HEK293 (cell line): ENCODE measurements at regions not wholly inside any gene's neighbourhood (a gene's known extent, or its start where the extent isn't known, plus 50 kb on each side); places are given as distances from the start of the nearest gene placed in this dataset.

Experiments
- CTCF ChIA-PET: fragments of 350-600 bp; formaldehyde crosslinking; extraction: SDS; loops from one replicate; lab custom pipeline; 2021; ENCODE audit warnings: antibody characterized with exemption; lab: Yijun Ruan, JAX
- POLR2A ChIA-PET: fragments of 300-600 bp; formaldehyde crosslinking; extraction: SDS; loops from one replicate; lab custom pipeline; 2020; ENCODE audit warnings: antibody characterized with exemption, inconsistent platforms; lab: Yijun Ruan, JAX
- H3K27ac ChIP-seq: fragments of 200-500 bp; sonication (Bioruptor generic); 2 replicates; pipeline ENCODE4 v1.5.1; 2014; ENCODE audit warnings: low read depth, low read length, control low read depth, inconsistent platforms; ENCODE audit errors: extremely low read depth
- H3K36me3 ChIP-seq, 2 experiments: fragments of 200-500 bp in 1 of 2; sonication (Bioruptor generic) in 1 of 2; 1 replicate in 1 of 2; 2 replicates in 1 of 2; pipeline ENCODE4 v1.5.1; 2014 to 2017; ENCODE audit warnings: inconsistent platforms in 2 of 2, low read length in 2 of 2; ENCODE audit not compliant: control insufficient read depth in 2 of 2, insufficient read depth in 1 of 2
- H3K4me1 ChIP-seq: fragments of 200-500 bp; sonication (Bioruptor generic); 2 replicates; pipeline ENCODE4 v1.5.1; 2014; ENCODE audit warnings: mild to moderate bottlenecking, low read length, inconsistent platforms; ENCODE audit not compliant: control insufficient read depth, insufficient read depth
- H3K4me3 ChIP-seq: 2 replicates; pipeline ENCODE4 v1.5.1; 2011; ENCODE audit warnings: low read depth, mild to moderate bottlenecking, control low read depth, low read length, moderate library complexity
- H3K9me3 ChIP-seq: fragments of 200-500 bp; sonication (Bioruptor generic); 2 replicates; pipeline ENCODE4 v1.5.1; 2014; ENCODE audit warnings: low read depth, low read length, inconsistent platforms; ENCODE audit not compliant: control insufficient read depth, insufficient read depth
- GLIS1 ChIP-seq: fragments of 450-650 bp; formaldehyde crosslinking; IDR thresholded peaks from 2 replicates; pipeline ENCODE4 v1.5.1; 2016; ENCODE audit warnings: missing biosample characterization, missing genetic modification characterization
- MZF1 ChIP-seq: fragments of 450-650 bp; formaldehyde crosslinking; IDR thresholded peaks from 2 replicates; pipeline ENCODE4 v1.5.1; 2017; ENCODE audit warnings: missing biosample characterization, missing genetic modification characterization, borderline replicate concordance
- PBX3 ChIP-seq: sonication (generic); formaldehyde crosslinking; IDR thresholded peaks from 2 replicates; pipeline ENCODE4 v1.8.1; 2022; ENCODE audit warnings: mild to moderate bottlenecking, moderate library complexity, missing genetic modification reagents
- PRDM6 ChIP-seq: fragments of 450-650 bp; formaldehyde crosslinking; IDR thresholded peaks from 2 replicates; pipeline ENCODE4 v1.5.1; 2017; ENCODE audit warnings: missing biosample characterization, missing genetic modification characterization
- SALL2 ChIP-seq: fragments of 450-650 bp; formaldehyde crosslinking; IDR thresholded peaks from 2 replicates; pipeline ENCODE4 v1.5.0; 2017; ENCODE audit warnings: missing biosample characterization, mild to moderate bottlenecking, missing genetic modification characterization, borderline replicate concordance
- SP7 ChIP-seq: fragments of 450-650 bp; formaldehyde crosslinking; IDR thresholded peaks from 2 replicates; pipeline ENCODE4 v1.5.1; 2016; ENCODE audit warnings: missing biosample characterization, missing genetic modification characterization
- WT1 ChIP-seq: fragments of 450-650 bp; formaldehyde crosslinking; IDR thresholded peaks from 2 replicates; pipeline ENCODE4 v1.5.1; 2016; ENCODE audit warnings: missing biosample characterization, missing genetic modification characterization
- ZBTB20 ChIP-seq: fragments of 450-650 bp; formaldehyde crosslinking; IDR thresholded peaks from 2 replicates; pipeline ENCODE4 v1.5.1; 2016; ENCODE audit warnings: missing biosample characterization, missing genetic modification characterization
- ZBTB7A ChIP-seq: fragments of 450-650 bp; formaldehyde crosslinking; IDR thresholded peaks from 2 replicates; pipeline ENCODE4 v1.5.1; 2016; ENCODE audit warnings: low read depth, missing biosample characterization, missing genetic modification characterization
- ZNF146 ChIP-seq: fragments of 450-650 bp; formaldehyde crosslinking; IDR thresholded peaks from 2 replicates; pipeline ENCODE4 v1.5.1; 2016; ENCODE audit warnings: missing biosample characterization, missing genetic modification characterization
- ZNF184 ChIP-seq: fragments of 450-650 bp; IDR thresholded peaks from 2 replicates; pipeline ENCODE4 v1.5.1; 2018; ENCODE audit warnings: missing biosample characterization, mild to moderate bottlenecking, missing genetic modification characterization
- ZNF202 ChIP-seq: fragments of 450-650 bp; formaldehyde crosslinking; IDR thresholded peaks from 2 replicates; pipeline ENCODE4 v1.5.1; 2016; ENCODE audit warnings: missing biosample characterization, missing genetic modification characterization, borderline replicate concordance
- ZNF221 ChIP-seq: fragments of 450-650 bp; formaldehyde crosslinking; IDR thresholded peaks from 2 replicates; pipeline ENCODE4 v1.5.1; 2017; ENCODE audit warnings: missing biosample characterization, missing genetic modification characterization, borderline replicate concordance
- ZNF274 ChIP-seq, 2 experiments: fragments of 200-500 bp in 1 of 2; fragments of 450-650 bp in 1 of 2; sonication (Bioruptor generic) in 1 of 2; formaldehyde crosslinking in 1 of 2; IDR thresholded peaks; 2 replicates each; pipeline versions ENCODE4 v1.5.1 to v1.6.1; 2014 to 2016; ENCODE audit warnings: borderline replicate concordance in 1 of 2, inconsistent platforms in 1 of 2, low read length in 1 of 2, missing biosample characterization in 1 of 2, missing genetic modification characterization in 1 of 2
- ZNF302 ChIP-seq: fragments of 450-650 bp; formaldehyde crosslinking; IDR thresholded peaks from 2 replicates; pipeline ENCODE4 v1.5.1; 2016; ENCODE audit warnings: missing biosample characterization, missing genetic modification characterization, low read depth
- ZNF362 ChIP-seq: fragments of 450-650 bp; formaldehyde crosslinking; IDR thresholded peaks from 2 replicates; pipeline ENCODE4 v1.5.1; 2016; ENCODE audit warnings: missing biosample characterization, missing genetic modification characterization
- ZNF391 ChIP-seq: fragments of 450-650 bp; formaldehyde crosslinking; IDR thresholded peaks from 2 replicates; pipeline ENCODE4 v1.5.1; 2016; ENCODE audit warnings: low read depth, missing biosample characterization, missing genetic modification characterization, borderline replicate concordance
- ZNF473 ChIP-seq: fragments of 450-650 bp; formaldehyde crosslinking; IDR thresholded peaks from 2 replicates; pipeline ENCODE4 v1.5.1; 2017; ENCODE audit warnings: missing biosample characterization, missing genetic modification characterization
- ZNF48 ChIP-seq: fragments of 450-650 bp; formaldehyde crosslinking; IDR thresholded peaks from 2 replicates; pipeline ENCODE4 v1.5.1; 2016; ENCODE audit warnings: missing biosample characterization, missing genetic modification characterization
- ZNF488 ChIP-seq: fragments of 450-650 bp; formaldehyde crosslinking; IDR thresholded peaks from 2 replicates; pipeline ENCODE4 v1.5.1; 2016; ENCODE audit warnings: missing biosample characterization, missing genetic modification characterization
- ZNF510 ChIP-seq: fragments of 450-650 bp; formaldehyde crosslinking; IDR thresholded peaks from 2 replicates; pipeline ENCODE4 v1.5.1; 2018; ENCODE audit warnings: mild to moderate bottlenecking, missing genetic modification characterization, missing biosample characterization; ENCODE audit not compliant: insufficient replicate concordance
- ZNF518A ChIP-seq: fragments of 450-650 bp; formaldehyde crosslinking; conservative IDR thresholded peaks from 2 replicates; pipeline ENCODE4 v1.5.1; 2016; ENCODE audit warnings: low read depth, missing biosample characterization, missing genetic modification characterization
- ZNF558 ChIP-seq: fragments of 450-650 bp; formaldehyde crosslinking; IDR thresholded peaks from 2 replicates; pipeline ENCODE4 v1.5.1; 2016; ENCODE audit warnings: missing biosample characterization, missing genetic modification characterization
- ZNF571 ChIP-seq: fragments of 450-650 bp; formaldehyde crosslinking; IDR thresholded peaks from 2 replicates; pipeline ENCODE4 v1.5.0; 2017; ENCODE audit warnings: missing biosample characterization, missing genetic modification characterization
- ZNF585B ChIP-seq: fragments of 450-650 bp; formaldehyde crosslinking; IDR thresholded peaks from 2 replicates; pipeline ENCODE4 v1.5.1; 2016; ENCODE audit warnings: missing biosample characterization, missing genetic modification characterization
- ZNF621 ChIP-seq: fragments of 450-650 bp; formaldehyde crosslinking; IDR thresholded peaks from 2 replicates; pipeline ENCODE4 v1.5.1; 2017; ENCODE audit warnings: missing biosample characterization, missing genetic modification characterization
- ZNF660 ChIP-seq: fragments of 450-650 bp; IDR thresholded peaks from 2 replicates; pipeline ENCODE4 v1.5.1; 2018; ENCODE audit warnings: missing biosample characterization, mild to moderate bottlenecking, missing genetic modification characterization
- ZNF785 ChIP-seq: fragments of 450-650 bp; formaldehyde crosslinking; IDR thresholded peaks from 2 replicates; pipeline ENCODE4 v1.5.1; 2016; ENCODE audit warnings: missing biosample characterization, missing genetic modification characterization

GRCh38 chr6:164763788-164764187 is 545.6 kb downstream of the C6orf118 start:
- Histone ChIP-seq H3K36me3 (no peaks in the 10 kb centered on the region), H3K4me3 (no peak overlapping the region), H3K4me1 (no peaks in the 10 kb centered on the region), H3K9me3 (no peaks in the 10 kb centered on the region)
- POLR2A ChIA-PET, result no interaction called here
- no peak for TF ChIP-seq SP7
- TF ChIP-seq ZNF391 (tag by site-specific recombination), result no peak
- TF ChIP-seq WT1 (tag by site-specific recombination), result no peak
- TF ChIP-seq ZBTB7A (tag by site-specific recombination), result no peak
- TF ChIP-seq PRDM6 (tag by site-specific recombination), result no peak
- TF ChIP-seq ZNF202 (tag by site-specific recombination), result no peak
- TF ChIP-seq MZF1, result no peak
- no peak for TF ChIP-seq ZNF473
- TF ChIP-seq ZNF488 (tag by site-specific recombination), result no peak
- TF ChIP-seq ZNF510 (tag by site-specific recombination), result no peak
- TF ChIP-seq ZNF362 (tag by site-specific recombination), result no peak
- TF ChIP-seq ZNF221, result no peak
- no peak for TF ChIP-seq ZNF785 (tag by site-specific recombination)
- TF ChIP-seq ZNF302 (tag by site-specific recombination), result no peak
- no peak for TF ChIP-seq ZNF274 (IDR thresholded peaks at IDR 0.05; ENCODE audit: low read length)
- no peak for TF ChIP-seq ZNF274 (tag by site-specific recombination; IDR thresholded peaks at IDR 0.05; ENCODE audit: borderline replicate concordance)
- no peak for TF ChIP-seq ZNF621 (tag by site-specific recombination)
- no peak for TF ChIP-seq ZNF660 (tag by site-specific recombination)
- TF ChIP-seq, all 188 proteins: peak for 0
- H3K27ac ChIP-seq, result no peak overlapping the region
- CTCF ChIA-PET, result no interaction called here

- no peak overlapping the region for H3K4me3 ChIP-seq
- ChIA-PET CTCF (no interaction called here), POLR2A (no interaction called here)
- H3K9me3 ChIP-seq, result no peaks in the 10 kb centered on the region
- no peaks in the 10 kb centered on the region for H3K36me3 ChIP-seq
- no peak for TF ChIP-seq ZNF585B (tag by site-specific recombination)
- no peak for TF ChIP-seq ZNF48 (tag by site-specific recombination)
- TF ChIP-seq ZNF571, result no peak
- no peak for TF ChIP-seq ZNF146 (tag by site-specific recombination)
- TF ChIP-seq ZBTB20, result no peak
- TF ChIP-seq PBX3 (CRISPR knock-in tag), result no peak
- TF ChIP-seq SALL2, result no peak
- TF ChIP-seq ZNF558 (tag by site-specific recombination), result no peak
- TF ChIP-seq ZNF518A, result no peak
- no peak for TF ChIP-seq GLIS1 (tag by site-specific recombination)
- TF ChIP-seq ZNF184 (tag by site-specific recombination), result no peak
- TF ChIP-seq, all 188 proteins: peak for 0
- no peak overlapping the region for H3K27ac ChIP-seq
- no peaks in the 10 kb centered on the region for H3K4me1 ChIP-seq
Observed at GRCh38 chr6:164757451-164757850, 552.0 kb downstream of the C6orf118 start.
